HG03460 (cell line): ENCODE measurements at regions not wholly inside any gene's neighbourhood (a gene's known extent, or its start where the extent isn't known, plus 50 kb on each side); places are given as distances from the start of the nearest gene placed in this dataset.
"Not testable (repeated sequence)": the region's sequence is repeated elsewhere in the genome, so short reads cannot be mapped to it uniquely, and the experiment has no call there.

ENCODE experiments used
- ATAC-seq: cut with Tn5 transposase; IDR thresholded peaks from one replicate; pipeline ENCODE4 v1.9.1; 2021; ENCODE audit not compliant: unreplicated experiment

GRCh38 chr1:98294127-98294526, 367.4 kb upstream of the SNX7 start:
- no peak for ATAC-seq

- ATAC-seq = no peak
Observed at GRCh38 chr1:98292994-98293393, 368.5 kb upstream of the SNX7 start.

GRCh38 chr1:98289311-98289710, 368.5 kb upstream of the DPYD start:
- ATAC-seq = no peak

- ATAC-seq = no peak
Observed at GRCh38 chr1:98288494-98288893, 367.7 kb upstream of the DPYD start.

GRCh38 chr1:98287626-98288025, 366.8 kb upstream of the DPYD start:
- no peak for ATAC-seq

- no peak for ATAC-seq
Observed at GRCh38 chr1:98286656-98287055, 365.8 kb upstream of the DPYD start.

- not testable (repeated sequence) for ATAC-seq
Observed at GRCh38 chr1:98285286-98285685, 364.5 kb upstream of the DPYD start.

- no peak for ATAC-seq
Observed at GRCh38 chr1:98280049-98280448, 359.2 kb upstream of the DPYD start.

- ATAC-seq = no peak
Observed at GRCh38 chr1:98278055-98278454, 357.2 kb upstream of the DPYD start.

- no peak for ATAC-seq
Observed at GRCh38 chr1:98277118-98277517, 356.3 kb upstream of the DPYD start.

- no peak for ATAC-seq
Observed at GRCh38 chr1:98276514-98276913, 355.7 kb upstream of the DPYD start.

GRCh38 chr1:98268316-98268715, 347.5 kb upstream of the DPYD start:
- ATAC-seq = no peak

- ATAC-seq = no peak
Observed at GRCh38 chr1:98267423-98267822, 346.6 kb upstream of the DPYD start.

GRCh38 chr1:98264727-98265126, 343.9 kb upstream of the DPYD start:
- no peak for ATAC-seq

- no peak for ATAC-seq
Observed at GRCh38 chr1:98260839-98261238, 340.0 kb upstream of the DPYD start.

- ATAC-seq = no peak
Observed at GRCh38 chr1:98260412-98260811, 339.6 kb upstream of the DPYD start.

GRCh38 chr1:98256700-98257099, 335.9 kb upstream of the DPYD start:
- ATAC-seq = no peak

GRCh38 chr1:98253145-98253544, 332.3 kb upstream of the DPYD start:
- ATAC-seq = no peak

GRCh38 chr1:98251497-98251896, 330.7 kb upstream of the DPYD start:
- no peak for ATAC-seq

- no peak for ATAC-seq
Observed at GRCh38 chr1:98232678-98233077, 311.8 kb upstream of the DPYD start.

- no peak for ATAC-seq
Observed at GRCh38 chr1:98222706-98223105, 301.9 kb upstream of the DPYD start.

- ATAC-seq = no peak
Observed at GRCh38 chr1:98221923-98222322, 301.1 kb upstream of the DPYD start.

GRCh38 chr1:98217601-98218000, 296.8 kb upstream of the DPYD start:
- ATAC-seq = no peak

- no peak for ATAC-seq
Observed at GRCh38 chr1:98216304-98216703, 295.5 kb upstream of the DPYD start.
